HuH-7 (cell line): ENCODE measurements at regions not wholly inside any gene's neighbourhood (a gene's known extent, or its start where the extent isn't known, plus 50 kb on each side); places are given as distances from the start of the nearest gene placed in this dataset.

Source experiments
- DNase-seq: peaks from one replicate; pipeline ENCODE4 v3.0.0; 2011; ENCODE audit warnings: low spot score

DNA sequence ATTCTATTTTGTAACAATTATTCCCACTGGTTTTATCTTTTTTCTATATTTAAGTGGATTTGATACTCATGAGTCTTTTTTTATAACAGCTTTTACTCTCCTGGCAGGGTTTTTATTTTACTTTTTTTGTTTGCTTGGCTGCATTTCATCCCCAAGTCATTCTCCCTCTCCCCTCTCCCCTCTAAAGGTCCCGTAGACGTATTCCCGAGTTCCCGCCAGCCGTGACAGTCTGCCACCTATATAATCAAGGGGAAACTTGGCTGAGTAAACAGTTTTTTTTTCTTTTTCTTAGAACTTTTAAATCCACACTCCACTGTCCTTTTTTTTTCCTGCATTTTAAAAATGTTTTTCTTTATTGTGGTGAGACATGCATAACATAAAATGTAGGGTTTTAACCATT is 433.1 kb upstream of the HS6ST1 start:
- no peak for DNase-seq

DNA sequence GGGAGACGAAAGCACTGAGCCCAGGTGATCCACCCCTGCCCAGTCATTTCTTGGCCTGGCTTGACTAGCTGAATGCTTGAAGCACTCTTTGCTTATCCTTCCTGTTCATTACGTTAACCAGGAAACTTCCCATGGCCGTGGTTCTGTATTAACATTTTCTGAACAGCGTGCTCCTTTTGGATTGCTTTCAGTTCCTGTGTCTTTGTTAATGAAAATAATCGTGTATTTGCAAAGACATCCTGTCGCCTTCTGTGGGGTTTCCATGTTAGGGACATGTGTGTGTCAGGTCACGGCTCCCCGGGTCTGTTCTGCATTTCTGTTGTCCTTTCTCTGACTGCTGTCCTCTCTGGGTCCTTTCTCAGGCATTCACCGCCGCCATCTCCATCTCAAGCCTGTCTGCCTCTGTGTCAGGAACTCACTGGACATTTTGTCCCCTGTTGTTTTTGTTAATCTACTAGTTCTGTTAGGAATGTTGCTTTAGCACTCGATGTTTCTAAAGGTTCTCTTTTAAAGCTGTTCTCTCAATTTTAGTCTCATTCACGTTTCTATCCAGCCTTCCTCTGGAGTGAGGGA is 434.1 kb upstream of the HS6ST1 start:
- DNase-seq = no peak

DNA sequence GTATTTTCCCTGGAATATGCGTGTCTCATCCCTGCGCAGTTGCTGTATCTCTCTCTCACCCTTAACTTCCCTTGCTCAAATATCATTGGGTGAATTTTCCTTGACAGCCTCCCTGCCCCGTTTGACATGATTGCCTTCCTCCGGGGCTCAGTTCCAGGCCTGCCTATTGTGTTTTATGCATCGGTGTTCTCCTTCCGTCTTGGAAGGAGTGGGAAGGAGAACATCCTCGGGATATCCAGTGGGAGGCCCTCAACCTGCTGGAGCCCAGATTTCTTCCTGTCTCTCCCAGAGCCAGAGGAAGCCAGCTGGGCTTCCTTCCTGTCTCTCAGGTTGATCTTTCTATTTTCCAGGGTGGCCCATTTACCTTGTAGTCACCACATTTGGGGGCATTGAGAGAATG is 434.7 kb upstream of the HS6ST1 start:
- no peak for DNase-seq

DNA sequence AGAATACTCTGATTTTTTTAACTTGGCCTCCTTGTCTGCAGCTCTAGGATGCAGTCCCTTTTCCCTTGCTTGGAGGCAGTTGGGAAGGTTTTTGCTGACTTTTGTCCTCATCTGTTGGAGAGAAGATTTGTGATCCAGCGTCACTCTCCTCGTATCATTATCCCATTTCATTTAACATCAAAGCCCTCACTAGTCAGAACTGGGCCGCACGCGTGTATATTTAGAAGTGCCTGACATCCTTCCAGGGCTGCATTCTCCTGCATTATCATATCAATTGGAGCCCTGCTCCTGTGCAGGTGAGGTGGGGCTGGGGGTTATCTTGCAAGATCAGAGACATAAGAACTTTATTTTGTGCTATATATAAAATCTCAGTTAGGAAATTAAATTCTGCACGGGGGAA is 435.1 kb upstream of the HS6ST1 start:
- no peak for DNase-seq

DNA sequence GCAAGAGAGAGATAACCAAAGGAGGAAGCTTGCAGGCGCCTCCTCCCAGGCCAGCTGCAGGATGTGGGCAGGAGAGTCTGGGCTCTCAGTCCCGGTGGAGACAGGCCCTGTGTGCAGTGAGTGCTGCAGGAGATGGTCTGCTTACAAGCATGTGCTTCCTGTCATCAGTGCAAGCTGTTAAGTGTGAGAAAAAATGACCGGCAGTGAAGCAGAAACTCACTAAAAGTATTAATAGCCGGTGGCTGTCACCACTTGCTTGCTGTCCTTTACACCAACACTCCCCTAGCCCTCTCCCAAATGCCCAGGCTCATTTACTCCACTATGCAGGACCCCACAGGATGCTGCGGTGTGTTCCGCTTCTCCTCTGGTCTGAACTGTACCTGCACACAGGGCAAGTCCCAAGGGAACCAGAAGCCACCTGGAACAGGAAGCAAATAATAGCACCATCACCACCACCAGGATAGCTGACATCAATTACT is 435.6 kb upstream of the HS6ST1 start:
- DNase-seq = no peak

DNA sequence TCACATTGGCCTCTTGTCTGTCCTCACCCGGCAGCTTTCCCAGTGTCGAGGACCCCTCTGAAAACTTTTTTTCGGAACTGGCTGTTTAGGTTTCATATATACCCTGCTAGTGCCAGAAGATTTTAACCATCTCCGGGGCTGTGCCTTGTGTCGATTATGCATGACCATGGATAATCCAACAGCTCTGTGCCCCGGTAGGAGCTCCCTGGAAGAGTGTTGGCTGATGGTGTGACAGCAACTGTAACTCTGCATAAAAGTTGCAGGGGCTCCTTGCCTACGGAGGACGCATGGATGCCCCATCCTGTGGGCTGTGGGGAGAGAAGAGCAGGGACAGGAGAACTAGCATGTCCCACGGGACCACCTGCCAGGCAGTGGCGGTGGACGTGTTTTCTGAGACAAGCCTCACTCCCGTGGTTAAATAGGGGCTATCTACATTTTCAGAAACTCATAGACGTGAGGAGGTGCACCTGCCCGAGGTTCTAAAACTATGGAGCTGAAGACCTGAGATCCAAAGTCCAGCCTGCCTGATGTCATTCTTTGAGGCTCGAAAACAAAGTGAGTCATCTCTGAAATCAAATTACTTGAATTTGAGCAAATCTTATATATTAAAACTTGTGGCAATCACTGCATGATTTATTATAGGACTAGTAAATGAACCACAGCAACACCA is 437.2 kb upstream of the HS6ST1 start:
- DNase-seq = no peak

DNA sequence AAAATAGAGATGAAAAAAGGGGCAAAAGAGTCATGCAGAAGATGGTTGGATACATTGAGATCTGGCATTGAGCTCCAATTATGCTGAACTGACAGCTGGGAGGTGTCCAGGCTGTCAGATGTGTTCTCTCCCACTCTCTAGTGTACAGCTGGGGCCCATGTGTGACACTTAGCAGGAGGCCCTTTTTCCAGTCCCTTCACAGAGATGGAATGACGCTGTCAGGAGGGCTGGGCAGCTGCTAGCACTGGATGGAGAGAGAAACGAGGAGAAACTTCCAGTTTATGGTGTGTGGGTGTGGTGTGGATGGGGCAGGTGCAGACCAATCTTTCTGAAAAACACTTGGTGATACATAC is 437.7 kb upstream of the HS6ST1 start:
- DNase-seq = no peak

DNA sequence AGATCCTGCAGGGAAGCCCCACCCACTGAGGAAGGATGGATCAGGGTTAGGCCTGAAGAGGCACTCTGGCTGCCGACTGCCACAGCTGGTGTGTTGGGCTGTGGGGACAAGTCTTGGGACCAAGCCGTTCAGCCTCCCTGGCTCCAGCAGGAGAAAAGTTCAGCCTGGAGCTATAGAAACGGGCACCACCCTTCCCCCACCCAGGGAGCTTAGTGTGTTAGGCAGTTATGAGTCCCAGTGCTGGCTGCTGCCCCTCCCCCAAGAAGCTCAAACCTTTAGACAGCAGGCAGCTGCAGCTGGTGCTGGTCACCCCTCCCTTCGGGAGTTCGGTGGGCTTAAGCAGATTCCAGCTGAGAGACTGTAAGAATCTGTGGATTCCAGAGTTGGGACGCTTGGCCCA is 447.1 kb upstream of the HS6ST1 start:
- no peak for DNase-seq

DNA sequence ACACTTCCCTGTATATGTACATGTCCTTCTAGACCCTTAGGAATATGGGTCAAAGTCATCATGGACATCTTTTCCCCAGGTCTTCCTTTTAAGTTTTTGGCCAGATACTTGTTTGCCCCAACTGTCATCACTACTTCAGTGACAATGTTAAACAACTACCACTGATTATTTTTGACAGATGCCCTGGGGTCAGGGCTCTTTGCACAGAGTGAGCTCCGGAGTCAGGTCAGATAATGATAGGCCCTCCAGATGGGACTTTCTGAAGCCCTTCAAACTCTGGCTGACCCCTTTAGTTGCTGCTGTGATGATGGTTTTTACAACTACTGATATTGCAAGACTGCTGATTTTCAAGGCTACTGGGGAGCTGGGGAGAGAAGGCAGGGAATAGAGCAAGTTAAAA is 449.4 kb upstream of the HS6ST1 start:
- no peak for DNase-seq

DNA sequence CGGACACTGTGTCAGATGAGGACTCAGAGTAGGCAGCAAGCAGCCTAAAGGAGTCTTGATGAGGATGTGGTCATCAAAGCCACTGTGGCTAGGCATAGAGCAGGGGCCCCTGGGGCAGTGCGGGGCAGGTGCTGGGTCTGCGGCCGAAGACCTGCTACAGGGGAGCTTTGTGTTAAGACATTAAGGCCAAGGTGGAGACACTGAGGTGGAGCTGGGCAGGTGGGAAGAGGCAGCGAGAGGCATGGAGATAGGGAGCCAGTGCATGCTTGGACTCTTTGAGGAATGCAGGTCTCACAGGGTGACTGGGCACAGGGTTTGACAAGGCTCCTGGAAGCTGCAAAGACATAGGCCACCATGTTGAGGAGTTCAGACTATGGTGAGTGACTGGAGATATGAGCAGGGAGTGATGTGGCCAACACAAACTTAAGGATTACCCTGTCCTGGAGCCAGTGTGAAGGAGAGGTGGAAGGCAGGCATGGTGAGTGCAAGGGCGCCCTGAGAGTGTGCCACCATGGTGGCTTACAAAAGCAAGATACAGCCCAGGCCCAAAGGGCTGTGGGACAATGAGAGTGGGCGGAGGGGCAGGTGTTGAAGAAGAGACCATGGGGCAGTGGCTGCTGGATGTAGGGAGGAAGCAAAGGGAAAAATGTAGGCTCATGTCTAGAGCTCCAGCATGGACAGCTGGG is 450.9 kb upstream of the HS6ST1 start:
- no peak for DNase-seq

DNA sequence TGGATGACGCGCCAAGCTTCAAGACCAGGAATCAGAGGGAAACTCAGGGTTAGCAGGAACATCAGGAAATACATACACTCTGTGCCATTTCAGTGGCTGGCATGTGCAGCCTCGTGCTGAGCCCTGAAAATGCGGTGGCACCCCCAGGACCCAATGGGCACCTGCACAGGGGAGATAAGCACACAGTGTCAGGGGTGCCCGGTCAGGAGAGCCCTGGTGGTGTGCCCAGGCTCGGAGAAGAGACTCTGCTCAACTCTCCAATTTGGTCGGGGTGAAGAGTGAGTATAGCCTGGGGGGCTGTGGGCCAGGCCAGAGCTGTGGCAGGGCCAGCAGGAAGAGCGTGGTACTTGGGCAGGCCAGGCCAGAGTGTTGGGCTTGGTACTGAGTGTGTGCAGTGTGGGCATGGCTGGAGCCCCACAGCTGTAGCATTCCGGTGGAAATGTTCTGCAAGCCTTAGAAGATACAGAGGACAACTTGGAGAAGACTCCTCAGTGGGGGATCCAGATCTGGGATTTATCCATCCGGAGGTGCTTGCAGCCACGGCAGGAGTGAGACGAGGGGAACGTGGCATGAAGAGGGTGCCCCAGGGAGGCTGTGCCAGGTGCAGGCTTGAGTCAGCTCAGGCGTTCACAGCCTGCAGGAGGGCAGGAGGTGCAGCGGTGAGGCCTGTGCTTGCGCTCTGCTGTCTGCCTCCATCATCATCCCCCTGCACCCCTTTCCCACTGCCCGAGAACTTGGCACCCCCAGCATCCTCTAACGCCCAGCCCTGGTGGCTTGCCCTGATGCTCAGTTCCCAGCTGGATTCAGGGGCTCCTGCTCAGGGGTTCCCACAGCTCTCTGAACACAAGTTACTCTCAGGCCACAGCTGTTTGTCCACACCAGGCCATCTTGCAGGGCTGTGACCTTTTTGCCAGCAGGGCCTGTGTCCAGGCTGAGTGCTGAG is 451.7 kb upstream of the HS6ST1 start:
- no peak for DNase-seq

DNA sequence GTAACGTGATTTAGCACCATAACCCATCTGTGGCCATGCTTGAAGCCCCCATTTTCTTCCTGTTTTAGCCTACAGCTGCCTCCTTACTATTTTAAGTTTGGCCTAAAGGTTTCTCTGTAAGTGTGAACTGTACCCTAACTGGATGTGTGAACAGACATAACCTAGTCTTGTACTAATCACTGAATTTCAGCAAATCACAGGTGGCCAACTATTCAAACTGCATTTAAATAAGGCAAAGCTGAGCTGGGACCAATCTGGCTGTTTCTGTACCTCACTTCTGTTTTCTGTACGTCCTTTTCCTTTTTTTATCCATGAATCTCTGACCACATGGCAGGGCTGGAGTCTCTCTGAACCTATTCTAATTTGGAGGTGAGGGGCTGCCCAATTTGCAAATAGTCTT is 452.7 kb upstream of the HS6ST1 start:
- no peak for DNase-seq

DNA sequence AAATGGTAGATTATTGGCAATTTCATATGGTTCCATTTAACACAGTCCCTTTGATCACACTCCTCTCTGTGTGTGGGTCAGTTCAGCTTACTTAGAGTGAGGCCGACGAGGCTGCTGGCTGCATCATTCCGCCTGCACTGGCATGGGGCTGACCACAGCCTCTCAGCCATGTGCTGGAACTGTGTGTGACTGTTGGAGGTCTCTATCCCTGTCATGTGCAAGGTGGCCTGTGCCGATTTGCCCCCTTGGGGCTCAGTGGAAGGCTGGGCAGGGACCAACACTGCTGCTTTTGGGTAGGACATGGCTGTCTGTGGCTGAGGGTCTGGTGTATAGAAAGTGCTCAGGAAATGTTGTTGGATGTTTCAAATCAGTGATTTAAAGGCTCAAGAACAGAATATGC is 454.0 kb upstream of the HS6ST1 start:
- no peak for DNase-seq

DNA sequence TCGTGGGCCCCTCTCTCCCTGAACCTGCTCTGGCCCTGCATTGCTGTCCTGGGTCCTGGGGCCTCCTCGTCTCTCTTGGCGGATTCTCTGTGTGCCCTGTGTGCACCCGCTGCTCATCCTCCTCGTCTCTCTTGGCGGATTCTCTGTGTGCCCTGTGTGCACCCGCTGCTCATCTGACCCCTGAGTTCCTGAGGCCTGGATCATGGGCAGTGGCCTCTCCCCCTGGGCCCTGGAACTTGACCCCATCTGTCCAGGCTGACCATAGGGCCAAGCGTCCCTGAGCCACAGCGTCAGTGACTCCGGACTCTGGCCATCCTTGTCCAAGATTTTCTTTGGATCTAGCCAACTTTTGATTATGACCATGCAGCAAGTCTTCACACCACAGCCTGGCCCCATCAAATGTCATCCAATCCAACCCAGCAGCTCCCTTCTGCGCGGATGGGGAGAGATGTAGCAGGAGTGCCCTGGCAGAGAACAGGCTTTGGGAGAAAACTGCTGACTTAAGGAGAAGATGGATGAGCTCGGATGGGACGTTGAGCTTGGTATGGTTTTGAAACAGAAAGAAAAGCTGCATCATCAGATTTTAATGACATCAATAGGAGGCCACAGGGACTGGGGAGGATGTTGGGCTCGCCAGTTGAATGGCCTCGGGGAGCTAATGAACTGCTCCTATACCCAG is 455.1 kb upstream of the HS6ST1 start:
- DNase-seq = no peak

DNA sequence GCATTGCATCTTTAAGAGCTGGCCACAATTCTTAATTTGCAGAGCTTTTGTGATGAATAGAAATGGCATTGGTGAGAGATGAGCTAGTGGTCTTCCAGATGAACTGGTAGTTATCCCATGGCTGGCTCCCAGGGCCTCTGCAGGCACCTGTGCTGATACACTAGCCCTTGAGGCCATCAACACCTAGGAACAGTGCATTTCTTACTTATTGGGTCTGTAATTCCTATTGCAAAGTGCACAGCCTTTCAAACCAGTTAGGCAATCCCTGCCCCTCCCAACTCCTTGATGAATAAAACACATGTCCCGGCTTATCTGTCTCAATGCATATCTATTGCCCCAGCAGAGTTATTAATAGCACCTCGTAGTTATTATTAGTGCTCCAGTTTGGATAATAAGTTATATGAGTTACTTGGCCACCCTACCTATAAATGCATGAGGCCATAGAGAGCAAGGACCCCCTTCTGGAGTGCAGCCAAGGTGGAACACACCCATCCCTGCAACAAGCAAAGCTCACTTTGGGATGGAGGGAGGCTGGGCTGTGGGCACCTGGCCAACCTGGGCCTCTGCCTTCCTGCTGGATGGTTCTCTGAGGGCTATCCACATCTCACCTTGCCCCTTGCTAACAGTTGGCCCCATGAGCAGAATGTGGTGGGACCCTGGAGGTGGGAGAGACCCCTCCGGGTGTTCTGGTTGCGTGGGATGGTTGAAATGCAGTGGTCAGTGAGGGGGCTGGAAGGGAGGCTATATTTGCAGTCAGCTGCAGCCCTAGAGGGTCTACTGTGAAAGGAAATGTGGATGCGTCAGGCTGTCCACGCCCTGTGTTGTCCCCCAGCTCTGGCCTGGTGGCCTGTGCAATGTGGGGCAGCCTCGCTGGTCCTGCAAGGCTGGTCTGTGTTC is 455.9 kb upstream of the HS6ST1 start:
- no peak for DNase-seq

DNA sequence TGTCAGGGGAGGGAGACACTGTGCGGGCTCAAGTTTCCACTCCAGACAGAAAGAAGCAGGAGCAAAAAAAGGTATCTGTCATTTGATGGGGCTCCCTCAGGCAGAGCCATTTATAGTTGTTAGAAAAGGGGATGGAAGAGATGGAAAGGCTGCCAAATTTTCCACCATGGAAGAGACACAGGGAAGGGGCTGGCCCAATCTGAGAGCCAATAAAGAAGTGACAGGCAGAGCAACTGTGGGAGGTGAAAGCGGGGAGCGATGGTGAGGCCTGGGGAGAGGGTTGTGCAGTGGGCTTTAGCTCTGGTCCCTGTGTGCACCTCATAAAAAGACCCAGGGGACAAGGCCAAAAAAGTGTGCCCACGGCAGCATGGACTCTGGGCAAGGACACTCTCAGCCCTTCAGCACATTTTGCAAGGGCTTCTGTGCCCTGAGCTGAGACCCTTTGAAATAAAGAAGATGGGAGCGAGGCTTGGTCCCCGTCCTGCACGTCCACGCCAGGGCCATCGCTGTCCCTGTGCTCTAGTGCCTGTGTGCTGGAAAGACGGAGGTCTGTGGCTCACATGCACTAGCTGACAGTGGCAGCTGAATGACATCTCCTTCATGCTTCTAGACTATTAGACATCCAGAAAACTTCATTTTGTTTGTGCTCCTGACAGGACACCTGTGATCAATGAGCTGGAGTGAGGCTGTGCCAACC is 456.7 kb upstream of the HS6ST1 start:
- no peak for DNase-seq

DNA sequence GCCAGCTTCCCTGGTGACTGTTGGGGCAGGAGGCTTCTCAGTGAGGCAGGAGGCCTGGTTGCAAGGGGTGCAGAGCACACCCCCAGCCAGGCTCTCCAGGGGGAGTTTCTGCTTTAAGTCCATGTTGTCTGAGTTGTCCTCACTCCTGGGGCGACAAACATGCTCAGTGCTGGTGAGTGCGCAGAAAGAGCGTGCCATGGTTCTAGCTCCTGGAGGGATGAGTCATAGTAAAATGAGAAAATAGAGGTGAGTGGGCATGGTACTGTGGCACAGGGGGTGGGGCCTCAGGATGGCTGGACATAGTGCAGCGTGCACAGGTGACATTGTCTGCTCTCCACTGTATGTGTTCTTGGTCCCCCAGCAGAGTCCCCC is 457.2 kb upstream of the HS6ST1 start:
- no peak for DNase-seq

DNA sequence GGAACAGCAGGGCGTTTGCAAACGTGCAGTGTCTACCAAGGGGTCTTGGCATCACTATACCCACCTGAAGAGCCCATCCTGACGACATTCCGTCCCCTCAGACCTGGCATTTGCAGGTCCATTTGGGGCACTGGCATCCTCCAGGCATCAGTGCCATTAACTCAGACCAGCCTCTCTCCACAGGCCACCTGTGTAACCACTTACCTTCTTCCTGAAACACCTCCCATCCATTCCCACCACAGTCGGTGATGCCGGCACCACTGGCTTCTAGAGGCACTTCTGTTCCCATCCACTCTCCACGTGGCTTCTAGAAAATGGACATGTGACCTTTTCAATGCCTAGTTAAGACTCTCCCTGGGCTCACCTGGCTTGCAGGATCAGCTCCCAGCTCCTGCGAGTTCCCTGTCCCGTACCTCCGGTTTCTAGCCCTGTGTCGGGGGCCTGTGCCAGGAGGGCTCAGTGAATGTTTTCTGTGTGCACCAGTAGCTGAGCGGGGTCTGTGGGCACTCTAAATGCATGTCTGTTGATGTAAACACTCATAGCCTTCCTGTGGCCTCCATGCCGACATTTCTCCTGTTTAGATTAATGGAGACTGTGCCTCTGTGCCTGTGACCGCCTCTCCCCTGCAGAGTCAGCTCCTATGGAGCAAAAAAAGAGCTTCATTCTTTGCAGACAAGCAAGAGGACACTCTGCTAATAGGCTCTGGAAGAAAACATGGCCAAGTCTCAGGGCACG is 458.0 kb upstream of the HS6ST1 start:
- no peak for DNase-seq

DNA sequence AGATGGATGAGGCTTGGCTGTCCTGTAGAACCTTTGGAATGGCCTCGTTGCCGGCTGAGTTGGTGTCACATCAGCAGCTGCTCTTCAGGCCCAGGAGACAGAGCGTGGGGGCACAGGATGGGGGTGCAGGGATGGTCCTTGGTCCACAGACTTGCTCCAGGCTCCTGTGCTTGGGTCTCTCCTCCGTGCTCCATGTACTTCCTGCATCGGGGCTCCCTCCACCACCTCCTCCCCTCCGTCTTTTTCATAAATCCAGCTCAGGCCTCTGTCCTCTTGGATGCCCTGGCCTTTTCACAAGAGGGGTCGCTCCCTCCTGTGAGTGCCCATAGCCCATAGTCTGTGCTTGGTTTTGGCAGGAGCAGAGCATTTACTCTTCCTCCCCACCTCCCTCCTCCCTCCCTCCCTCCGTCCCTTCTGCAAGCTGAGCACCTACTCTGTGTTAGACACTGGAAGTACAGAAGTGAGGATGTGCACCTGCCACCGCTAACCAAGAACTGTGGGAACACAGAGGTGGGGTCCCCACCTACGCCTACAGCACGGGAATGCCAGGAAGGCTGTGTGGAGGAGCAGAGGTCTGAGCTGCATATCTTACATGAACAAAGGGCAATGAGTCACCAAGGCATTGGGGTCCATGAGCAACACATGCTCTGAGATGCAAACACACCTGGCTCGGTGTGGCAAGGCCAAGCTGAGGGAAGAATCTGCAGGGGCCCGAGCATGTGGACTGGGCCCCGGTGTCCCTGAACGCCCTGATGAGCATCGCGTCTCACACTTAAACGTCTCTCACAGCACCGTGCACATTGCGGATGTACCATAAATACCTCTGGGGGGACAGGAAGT is 458.7 kb upstream of the HS6ST1 start:
- DNase-seq = no peak
